ENCODE measurements at regions not wholly inside any gene's neighbourhood (a gene's known extent, or its start where the extent isn't known, plus 50 kb on each side); places are given as distances from the start of the nearest gene placed in this dataset.

DNA sequence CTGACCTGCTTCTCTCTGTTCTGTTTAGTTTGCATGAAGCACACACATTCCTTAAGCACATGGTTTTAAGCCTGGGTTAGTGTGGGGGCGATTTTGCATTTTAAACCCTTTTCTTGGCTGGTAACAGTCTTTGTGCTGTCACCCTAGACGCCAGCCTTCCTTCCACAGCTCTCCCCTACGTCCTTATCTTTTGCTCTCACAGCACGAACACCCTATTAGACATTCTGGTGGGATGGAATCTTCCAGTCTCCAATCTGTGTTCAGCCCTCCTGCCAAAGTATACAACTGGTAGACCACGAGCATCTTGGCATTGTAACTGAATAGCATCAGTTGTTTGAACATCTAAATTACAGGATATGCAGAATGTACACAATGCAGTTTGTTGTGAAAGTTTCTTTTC, 316.9 kb upstream of the IRX2 start:
- H3K4me1 ChIP-seq (ENCODE audit: control insufficient read depth in 1 of 2, insufficient read depth in 2 of 2, low read depth in 1 of 2, low read length in 1 of 2), result no peaks in the 10 kb centered on the region
- ChIA-PET CTCF (no interaction called here), POLR2A (no interaction called here)
- no peak overlapping the region for H3K9ac ChIP-seq
- no peaks in the 10 kb centered on the region for H3K79me2 ChIP-seq (ENCODE audit: insufficient read depth)
- no peak for DNase-seq
- H4K20me1 ChIP-seq (ENCODE audit: insufficient read depth), result no peaks in the 10 kb centered on the region
- H2AFZ ChIP-seq (ENCODE audit: low read depth), result no peak overlapping the region
- TF ChIP-seq, protein P1, sequence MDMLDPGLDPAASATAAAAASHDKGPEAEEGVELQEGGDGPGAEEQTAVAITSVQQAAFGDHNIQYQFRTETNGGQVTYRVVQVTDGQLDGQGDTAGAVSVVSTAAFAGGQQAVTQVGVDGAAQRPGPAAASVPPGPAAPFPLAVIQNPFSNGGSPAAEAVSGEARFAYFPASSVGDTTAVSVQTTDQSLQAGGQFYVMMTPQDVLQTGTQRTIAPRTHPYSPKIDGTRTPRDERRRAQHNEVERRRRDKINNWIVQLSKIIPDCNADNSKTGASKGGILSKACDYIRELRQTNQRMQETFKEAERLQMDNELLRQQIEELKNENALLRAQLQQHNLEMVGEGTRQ (IDR thresholded peaks at IDR 0.05; ENCODE audit: borderline replicate concordance, low read depth, low read length), result no peak
- no peak overlapping the region for H3K4me3 ChIP-seq (ENCODE audit: low read depth in 2 of 2, low read length in 1 of 2)
- H3K4me2 ChIP-seq, result no peak overlapping the region
- no peak overlapping the region for H3K27ac ChIP-seq (ENCODE audit: low read depth in 2 of 2, low read length in 1 of 2)
- no peaks in the 10 kb centered on the region for H3K9me2 ChIP-seq
- no peaks in the 10 kb centered on the region for H3K9me3 ChIP-seq
- no peaks in the 10 kb centered on the region for H3F3A ChIP-seq (replicated peaks; ENCODE audit: insufficient read depth)
- no peaks in the 10 kb centered on the region for H3K36me3 ChIP-seq (replicated peaks in 1 of 2; ENCODE audit: control insufficient read depth in 1 of 2, insufficient read depth in 2 of 2, low read length in 1 of 2)
- WGBS (ENCODE audit: low lambda C conversion rate), result 0% methylated on average over 5 of the region's 5 CpGs
- H3K27me3 ChIP-seq (ENCODE audit: insufficient read depth), result no peaks in the 10 kb centered on the region

DNA sequence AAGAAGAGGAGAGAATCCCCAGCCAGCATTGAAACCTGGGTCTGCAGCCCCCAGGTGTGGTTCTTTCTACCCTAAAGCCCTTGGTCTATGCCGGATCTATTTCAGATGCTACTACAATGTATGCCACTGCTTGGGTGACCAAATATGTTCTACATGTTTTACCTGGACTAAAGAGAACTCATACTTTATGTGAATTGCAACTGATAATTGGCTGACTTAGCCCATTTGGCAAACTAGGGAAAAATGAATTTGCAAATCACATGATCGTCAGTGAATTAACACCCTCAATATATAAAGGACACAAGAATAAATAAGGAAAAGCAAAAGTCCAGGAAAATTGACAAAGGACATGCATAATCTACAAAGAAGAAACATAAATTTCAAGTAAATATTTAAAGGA, 308.8 kb upstream of the IRX2 start:
- no peaks in the 10 kb centered on the region for H3K79me2 ChIP-seq (ENCODE audit: insufficient read depth)
- H3K27me3 ChIP-seq (ENCODE audit: insufficient read depth), result no peaks in the 10 kb centered on the region; the same call in 1 of the 2 replicates
- H3K9ac ChIP-seq, result no peak overlapping the region
- ChIA-PET CTCF (no interaction called here), POLR2A (no interaction called here)
- no peaks in the 10 kb centered on the region for H3K9me3 ChIP-seq
- H3K27ac ChIP-seq (ENCODE audit: low read depth in 2 of 2, low read length in 1 of 2), result no peak overlapping the region
- H3K4me3 ChIP-seq (ENCODE audit: low read depth in 2 of 2, low read length in 1 of 2), result no peak overlapping the region
- no peak overlapping the region for H2AFZ ChIP-seq (ENCODE audit: low read depth)
- no peaks in the 10 kb centered on the region for H3K9me2 ChIP-seq
- no peaks in the 10 kb centered on the region for H4K20me1 ChIP-seq (ENCODE audit: insufficient read depth)
- no peaks in the 10 kb centered on the region for H3K36me3 ChIP-seq (replicated peaks in 1 of 2; ENCODE audit: control insufficient read depth in 1 of 2, insufficient read depth in 2 of 2, low read length in 1 of 2)
- no peaks in the 10 kb centered on the region for H3K4me1 ChIP-seq (ENCODE audit: control insufficient read depth in 1 of 2, insufficient read depth in 2 of 2, low read depth in 1 of 2, low read length in 1 of 2)
- H3K4me2 ChIP-seq, result no peak overlapping the region
- H3F3A ChIP-seq (replicated peaks; ENCODE audit: insufficient read depth), result no peaks in the 10 kb centered on the region
- no peak for DNase-seq
- 12% methylated on average over 2 of the region's 2 CpGs for WGBS (ENCODE audit: low lambda C conversion rate)
- TF ChIP-seq MEF2A (IDR thresholded peaks at IDR 0.05; ENCODE audit: borderline replicate concordance, low read depth) (no peak), FOSL2 (IDR thresholded peaks at IDR 0.05; ENCODE audit: borderline replicate concordance, low read depth) (no peak), EZH2phosphoT487 (IDR thresholded peaks at IDR 0.05; ENCODE audit: borderline replicate concordance, low read depth) (no peak), YY1 (IDR thresholded peaks at IDR 0.05; ENCODE audit: low read depth) (no peak), JUND (IDR thresholded peaks at IDR 0.05) (no peak), SIN3A (IDR thresholded peaks at IDR 0.05; ENCODE audit: borderline replicate concordance, low read depth, low read length) (no peak), TCF12 (IDR thresholded peaks at IDR 0.05) (no peak), FOXJ3 (CRISPR knock-in tag; IDR thresholded peaks at IDR 0.05) (no peak), NRF1 (IDR thresholded peaks at IDR 0.05; ENCODE audit: low read depth, low read length) (no peak), ELF1 (IDR thresholded peaks at IDR 0.05) (no peak), RCOR1 (IDR thresholded peaks at IDR 0.05; ENCODE audit: low read length) (no peak), RAD21 (IDR thresholded peaks at IDR 0.05; ENCODE audit: low read length) (no peak)
- TF ChIP-seq, protein P2, sequence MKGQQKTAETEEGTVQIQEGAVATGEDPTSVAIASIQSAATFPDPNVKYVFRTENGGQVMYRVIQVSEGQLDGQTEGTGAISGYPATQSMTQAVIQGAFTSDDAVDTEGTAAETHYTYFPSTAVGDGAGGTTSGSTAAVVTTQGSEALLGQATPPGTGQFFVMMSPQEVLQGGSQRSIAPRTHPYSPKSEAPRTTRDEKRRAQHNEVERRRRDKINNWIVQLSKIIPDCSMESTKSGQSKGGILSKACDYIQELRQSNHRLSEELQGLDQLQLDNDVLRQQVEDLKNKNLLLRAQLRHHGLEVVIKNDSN (IDR thresholded peaks at IDR 0.05; ENCODE audit: borderline replicate concordance, low read depth), result no peak
- TF ChIP-seq, protein P3, sequence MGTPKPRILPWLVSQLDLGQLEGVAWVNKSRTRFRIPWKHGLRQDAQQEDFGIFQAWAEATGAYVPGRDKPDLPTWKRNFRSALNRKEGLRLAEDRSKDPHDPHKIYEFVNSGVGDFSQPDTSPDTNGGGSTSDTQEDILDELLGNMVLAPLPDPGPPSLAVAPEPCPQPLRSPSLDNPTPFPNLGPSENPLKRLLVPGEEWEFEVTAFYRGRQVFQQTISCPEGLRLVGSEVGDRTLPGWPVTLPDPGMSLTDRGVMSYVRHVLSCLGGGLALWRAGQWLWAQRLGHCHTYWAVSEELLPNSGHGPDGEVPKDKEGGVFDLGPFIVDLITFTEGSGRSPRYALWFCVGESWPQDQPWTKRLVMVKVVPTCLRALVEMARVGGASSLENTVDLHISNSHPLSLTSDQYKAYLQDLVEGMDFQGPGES (IDR thresholded peaks at IDR 0.05; ENCODE audit: low read depth, low read length), result no peak
- TF ChIP-seq, protein P4, sequence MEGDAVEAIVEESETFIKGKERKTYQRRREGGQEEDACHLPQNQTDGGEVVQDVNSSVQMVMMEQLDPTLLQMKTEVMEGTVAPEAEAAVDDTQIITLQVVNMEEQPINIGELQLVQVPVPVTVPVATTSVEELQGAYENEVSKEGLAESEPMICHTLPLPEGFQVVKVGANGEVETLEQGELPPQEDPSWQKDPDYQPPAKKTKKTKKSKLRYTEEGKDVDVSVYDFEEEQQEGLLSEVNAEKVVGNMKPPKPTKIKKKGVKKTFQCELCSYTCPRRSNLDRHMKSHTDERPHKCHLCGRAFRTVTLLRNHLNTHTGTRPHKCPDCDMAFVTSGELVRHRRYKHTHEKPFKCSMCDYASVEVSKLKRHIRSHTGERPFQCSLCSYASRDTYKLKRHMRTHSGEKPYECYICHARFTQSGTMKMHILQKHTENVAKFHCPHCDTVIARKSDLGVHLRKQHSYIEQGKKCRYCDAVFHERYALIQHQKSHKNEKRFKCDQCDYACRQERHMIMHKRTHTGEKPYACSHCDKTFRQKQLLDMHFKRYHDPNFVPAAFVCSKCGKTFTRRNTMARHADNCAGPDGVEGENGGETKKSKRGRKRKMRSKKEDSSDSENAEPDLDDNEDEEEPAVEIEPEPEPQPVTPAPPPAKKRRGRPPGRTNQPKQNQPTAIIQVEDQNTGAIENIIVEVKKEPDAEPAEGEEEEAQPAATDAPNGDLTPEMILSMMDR (IDR thresholded peaks at IDR 0.05), result no peak
- TF ChIP-seq, protein P5, sequence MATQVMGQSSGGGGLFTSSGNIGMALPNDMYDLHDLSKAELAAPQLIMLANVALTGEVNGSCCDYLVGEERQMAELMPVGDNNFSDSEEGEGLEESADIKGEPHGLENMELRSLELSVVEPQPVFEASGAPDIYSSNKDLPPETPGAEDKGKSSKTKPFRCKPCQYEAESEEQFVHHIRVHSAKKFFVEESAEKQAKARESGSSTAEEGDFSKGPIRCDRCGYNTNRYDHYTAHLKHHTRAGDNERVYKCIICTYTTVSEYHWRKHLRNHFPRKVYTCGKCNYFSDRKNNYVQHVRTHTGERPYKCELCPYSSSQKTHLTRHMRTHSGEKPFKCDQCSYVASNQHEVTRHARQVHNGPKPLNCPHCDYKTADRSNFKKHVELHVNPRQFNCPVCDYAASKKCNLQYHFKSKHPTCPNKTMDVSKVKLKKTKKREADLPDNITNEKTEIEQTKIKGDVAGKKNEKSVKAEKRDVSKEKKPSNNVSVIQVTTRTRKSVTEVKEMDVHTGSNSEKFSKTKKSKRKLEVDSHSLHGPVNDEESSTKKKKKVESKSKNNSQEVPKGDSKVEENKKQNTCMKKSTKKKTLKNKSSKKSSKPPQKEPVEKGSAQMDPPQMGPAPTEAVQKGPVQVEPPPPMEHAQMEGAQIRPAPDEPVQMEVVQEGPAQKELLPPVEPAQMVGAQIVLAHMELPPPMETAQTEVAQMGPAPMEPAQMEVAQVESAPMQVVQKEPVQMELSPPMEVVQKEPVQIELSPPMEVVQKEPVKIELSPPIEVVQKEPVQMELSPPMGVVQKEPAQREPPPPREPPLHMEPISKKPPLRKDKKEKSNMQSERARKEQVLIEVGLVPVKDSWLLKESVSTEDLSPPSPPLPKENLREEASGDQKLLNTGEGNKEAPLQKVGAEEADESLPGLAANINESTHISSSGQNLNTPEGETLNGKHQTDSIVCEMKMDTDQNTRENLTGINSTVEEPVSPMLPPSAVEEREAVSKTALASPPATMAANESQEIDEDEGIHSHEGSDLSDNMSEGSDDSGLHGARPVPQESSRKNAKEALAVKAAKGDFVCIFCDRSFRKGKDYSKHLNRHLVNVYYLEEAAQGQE (IDR thresholded peaks at IDR 0.05; ENCODE audit: low read depth, low read length), result no peak
- TF ChIP-seq, protein P6, sequence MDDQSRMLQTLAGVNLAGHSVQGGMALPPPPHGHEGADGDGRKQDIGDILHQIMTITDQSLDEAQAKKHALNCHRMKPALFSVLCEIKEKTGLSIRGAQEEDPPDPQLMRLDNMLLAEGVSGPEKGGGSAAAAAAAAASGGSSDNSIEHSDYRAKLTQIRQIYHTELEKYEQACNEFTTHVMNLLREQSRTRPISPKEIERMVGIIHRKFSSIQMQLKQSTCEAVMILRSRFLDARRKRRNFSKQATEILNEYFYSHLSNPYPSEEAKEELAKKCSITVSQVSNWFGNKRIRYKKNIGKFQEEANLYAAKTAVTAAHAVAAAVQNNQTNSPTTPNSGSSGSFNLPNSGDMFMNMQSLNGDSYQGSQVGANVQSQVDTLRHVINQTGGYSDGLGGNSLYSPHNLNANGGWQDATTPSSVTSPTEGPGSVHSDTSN (IDR thresholded peaks at IDR 0.05), result no peak
